HG03432 (cell line): ENCODE measurements at regions not wholly inside any gene's neighbourhood (a gene's known extent, or its start where the extent isn't known, plus 50 kb on each side); places are given as distances from the start of the nearest gene placed in this dataset.
"Not testable (repeated sequence)": the region's sequence is repeated elsewhere in the genome, so short reads cannot be mapped to it uniquely, and the experiment has no call there.

Experiments used
- ATAC-seq: cut with Tn5 transposase; IDR thresholded peaks from one replicate; pipeline ENCODE4 v1.9.1; 2021; ENCODE audit warnings: mild to moderate bottlenecking, moderate library complexity; ENCODE audit not compliant: unreplicated experiment

DNA sequence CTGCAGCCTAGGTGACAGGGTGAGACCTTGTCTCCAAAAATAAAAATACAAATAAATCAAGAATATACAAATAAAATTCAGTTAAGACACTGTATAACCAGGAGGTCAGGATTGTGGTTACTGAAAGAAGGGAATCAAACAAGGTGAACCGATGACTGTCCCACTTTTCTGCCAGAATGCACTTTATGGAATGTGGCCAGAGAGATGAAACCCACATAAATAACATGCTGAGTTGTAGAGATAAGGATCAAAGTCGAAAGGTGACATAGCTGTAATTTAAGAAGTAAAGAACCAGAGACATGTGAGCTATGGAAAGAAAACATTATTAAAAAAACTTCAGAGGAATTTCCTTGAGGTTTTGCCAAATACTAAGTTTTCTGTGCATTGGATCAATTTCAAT lies 1098.2 kb upstream of the USP15 start:
- no peak for ATAC-seq

- ATAC-seq = no peak
These were observed 1071.2 kb upstream of the USP15 start for GRCh38 chr12:61188801-61189595.

- no peak for ATAC-seq
These were observed 1046.6 kb upstream of the USP15 start for GRCh38 chr12:61213646-61214045.

- no peak for ATAC-seq
These were observed 1039.9 kb upstream of the USP15 start for GRCh38 chr12:61220337-61220736.

GRCh38 chr12:61232040-61232439 lies 1028.2 kb upstream of the USP15 start:
- no peak for ATAC-seq

- ATAC-seq = no peak
These were observed 1009.9 kb upstream of the USP15 start for GRCh38 chr12:61250303-61250702.

- no peak for ATAC-seq
These were observed 1009.1 kb upstream of the USP15 start for GRCh38 chr12:61251076-61251475.

GRCh38 chr12:61254225-61254624 lies 1006.0 kb upstream of the USP15 start:
- no peak for ATAC-seq

- ATAC-seq = not testable (repeated sequence)
These were observed 995.9 kb upstream of the USP15 start for GRCh38 chr12:61264294-61264693.

DNA sequence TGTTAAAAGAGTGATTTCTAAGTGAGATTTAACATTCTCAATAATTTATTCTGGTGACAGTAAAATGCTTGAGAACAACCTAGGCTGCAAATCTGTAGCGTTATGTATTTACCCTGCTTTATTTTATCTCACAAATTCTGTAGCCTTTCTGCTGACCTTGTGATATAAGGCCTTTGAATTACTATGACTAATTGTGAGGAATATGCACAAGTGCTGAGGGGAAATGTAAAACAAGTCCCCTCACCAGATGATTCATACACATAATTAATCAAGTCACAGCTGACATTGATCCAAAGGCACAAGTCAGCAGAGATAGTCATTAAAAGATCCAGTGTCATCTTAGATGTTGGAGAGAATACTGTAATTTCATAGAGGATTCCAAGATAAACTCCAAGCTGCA lies 992.7 kb upstream of the USP15 start:
- ATAC-seq = no peak

GRCh38 chr12:61272441-61272840 lies 987.8 kb upstream of the USP15 start:
- no peak for ATAC-seq

GRCh38 chr12:61282790-61283575 lies 977.2 kb upstream of the USP15 start:
- no peak for ATAC-seq

- no peak for ATAC-seq
These were observed 969.7 kb upstream of the USP15 start for GRCh38 chr12:61290473-61290872.

- ATAC-seq = no peak
These were observed 968.6 kb upstream of the USP15 start for GRCh38 chr12:61291647-61292046.

- not testable (repeated sequence) for ATAC-seq
These were observed 966.2 kb upstream of the USP15 start for GRCh38 chr12:61294011-61294410.

GRCh38 chr12:61301817-61302216 lies 958.4 kb upstream of the USP15 start:
- ATAC-seq = no peak

- ATAC-seq = no peak
These were observed 957.9 kb upstream of the USP15 start for GRCh38 chr12:61302282-61302681.

DNA sequence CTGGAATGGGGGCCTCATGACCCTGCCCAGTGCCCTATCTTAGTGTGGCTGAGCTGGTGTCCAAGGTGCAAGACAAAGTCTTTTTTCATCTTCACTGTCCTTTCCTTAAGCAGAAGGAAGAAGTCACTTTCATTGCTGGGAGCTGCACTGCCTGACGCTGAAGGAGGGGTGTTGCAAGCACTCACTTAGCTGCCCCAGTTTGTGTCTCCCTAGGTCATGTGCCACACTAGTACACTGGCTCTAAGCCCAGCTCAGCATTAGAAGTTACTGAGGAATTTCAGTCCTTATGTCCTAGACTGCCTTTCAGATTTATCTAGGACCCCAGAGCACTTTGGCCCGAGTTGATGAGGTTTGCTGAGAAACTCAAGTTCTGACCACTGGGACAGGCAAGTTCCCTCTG lies 952.0 kb upstream of the USP15 start:
- ATAC-seq = no peak

DNA sequence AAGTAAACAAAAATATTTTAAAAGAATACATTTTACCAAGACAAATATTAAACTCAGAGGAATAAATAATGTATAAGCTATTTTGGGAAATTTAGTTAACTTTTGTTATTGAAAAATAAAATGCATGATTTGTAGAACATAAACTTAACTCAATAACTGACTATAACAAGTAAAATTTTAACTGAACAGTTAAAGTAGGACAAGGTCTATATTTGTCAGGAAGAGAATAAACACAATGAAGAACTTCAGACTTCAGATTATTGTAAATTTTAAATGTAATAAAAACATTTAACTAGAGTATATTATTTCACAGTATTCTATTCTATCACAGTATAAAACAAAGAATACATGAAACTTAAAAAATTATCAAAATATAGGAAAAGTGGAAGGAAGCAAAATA lies 948.8 kb upstream of the USP15 start:
- no peak for ATAC-seq

DNA sequence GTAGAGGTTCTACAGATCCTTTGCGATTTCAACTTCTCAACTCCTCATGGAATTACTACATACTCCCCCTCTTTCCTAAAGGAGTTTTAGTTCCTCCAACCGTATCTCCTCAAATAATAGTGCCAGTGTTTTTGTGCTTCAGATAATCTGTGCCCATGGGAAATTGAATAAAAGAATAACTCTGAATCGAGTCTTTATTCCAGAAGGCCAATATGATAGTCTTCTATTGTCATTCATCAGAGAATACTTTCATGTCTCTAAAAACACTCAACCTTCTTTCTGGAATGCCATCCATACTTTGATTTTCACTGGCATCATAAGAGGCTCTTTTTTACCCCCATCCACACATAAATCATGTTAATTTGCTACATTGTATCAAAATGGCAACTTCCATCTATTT lies 911.3 kb upstream of the USP15 start:
- no peak for ATAC-seq

DNA sequence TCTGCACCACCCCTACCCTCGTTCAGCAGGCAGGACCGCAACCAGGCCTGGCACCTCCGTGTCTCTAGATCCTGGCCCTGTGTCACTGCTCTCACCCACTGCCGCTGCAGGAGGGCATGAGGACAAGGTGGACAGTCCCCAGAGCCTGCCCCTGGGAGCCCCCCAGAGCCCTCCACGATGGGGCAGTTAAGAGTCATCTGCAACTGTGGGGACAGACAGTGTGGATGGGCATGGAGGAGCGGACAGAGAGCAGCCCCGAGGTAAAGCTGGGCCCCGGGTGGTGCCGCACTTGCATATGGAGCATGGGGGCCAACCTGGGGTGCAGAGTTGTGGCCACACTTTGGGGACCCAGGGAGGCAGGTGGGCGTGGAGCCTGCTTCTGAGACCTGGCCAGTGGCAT lies 905.1 kb upstream of the USP15 start:
- no peak for ATAC-seq

- no peak for ATAC-seq
These were observed 903.7 kb upstream of the USP15 start for GRCh38 chr12:61356485-61356884.
